Neuronal stem cell (in vitro differentiated cells): ENCODE measurements at regions not wholly inside any gene's neighbourhood (a gene's known extent, or its start where the extent isn't known, plus 50 kb on each side); places are given as distances from the start of the nearest gene placed in this dataset.

Experiments used
- DNase-seq: peaks from one replicate; pipeline ENCODE4 v3.0.0-alpha.2; 2013; ENCODE audit warnings: low spot score
- H2AFZ ChIP-seq: one replicate; pipeline ENCODE4 v1.6.1; 2013; ENCODE audit warnings: mild to moderate bottlenecking, low read length, inconsistent platforms
- H2AK5ac ChIP-seq: 2 replicates; pipeline ENCODE4 v1.6.1; 2013; ENCODE audit warnings: low read depth, mild to moderate bottlenecking, inconsistent platforms, low read length, moderate library complexity, mixed read lengths
- H2BK120ac ChIP-seq: 2 replicates; pipeline ENCODE4 v1.6.1; 2013; ENCODE audit warnings: low read depth, mild to moderate bottlenecking, inconsistent platforms, low read length, moderate library complexity, mixed read lengths
- H2BK12ac ChIP-seq: one replicate; pipeline ENCODE4 v1.6.1; 2013; ENCODE audit warnings: low read length, inconsistent platforms
- H2BK15ac ChIP-seq: 2 replicates; pipeline ENCODE4 v1.6.1; 2013; ENCODE audit warnings: mild to moderate bottlenecking, low read length, inconsistent platforms, mixed read lengths
- H2BK5ac ChIP-seq: one replicate; pipeline ENCODE4 v1.6.1; 2013; ENCODE audit warnings: inconsistent platforms, mild to moderate bottlenecking, low read length, moderate library complexity
- H3K14ac ChIP-seq: one replicate; pipeline ENCODE4 v1.6.1; 2013; ENCODE audit warnings: low read length, inconsistent platforms
- H3K18ac ChIP-seq: 2 replicates; pipeline ENCODE4 v1.6.1; 2013; ENCODE audit warnings: low read length, inconsistent platforms
- H3K23ac ChIP-seq: 2 replicates; pipeline ENCODE4 v1.6.1; 2013; ENCODE audit warnings: low read depth, mild to moderate bottlenecking, mixed read lengths, low read length, inconsistent platforms; ENCODE audit not compliant: poor library complexity
- H3K27ac ChIP-seq: replicated peaks from 3 replicates; pipeline ENCODE4 v1.5.1; 2013; ENCODE audit warnings: low read length, inconsistent platforms
- H3K27me3 ChIP-seq, 3 experiments: 2 replicates each; pipeline ENCODE4 v1.6.1; 2013; ENCODE audit warnings: low read length in 3 of 3, mild to moderate bottlenecking in 2 of 3, inconsistent platforms in 1 of 3, low read depth in 1 of 3, mixed read lengths in 1 of 3, moderate library complexity in 1 of 3; ENCODE audit not compliant: control insufficient read depth in 3 of 3, insufficient read depth in 3 of 3
- H3K36me3 ChIP-seq, 2 donors: replicated peaks in 1 of 2; 2 replicates each; pipeline ENCODE4 v1.6.1; 2013; ENCODE audit warnings: low read length in 2 of 2; ENCODE audit not compliant: control insufficient read depth in 2 of 2, insufficient read depth in 2 of 2
- H3K4ac ChIP-seq: 2 replicates; pipeline ENCODE4 v1.6.1; 2013; ENCODE audit warnings: inconsistent platforms, mild to moderate bottlenecking, low read length, moderate library complexity
- H3K4me1 ChIP-seq, 2 donors: 1 replicate in 1 of 2; 2 replicates in 1 of 2; pipeline ENCODE4 v1.6.1; 2013; ENCODE audit warnings: low read length in 2 of 2, low read depth in 1 of 2; ENCODE audit not compliant: control insufficient read depth in 2 of 2, insufficient read depth in 1 of 2
- H3K4me2 ChIP-seq: one replicate; pipeline ENCODE4 v1.6.1; 2013; ENCODE audit warnings: mild to moderate bottlenecking, low read length, inconsistent platforms; ENCODE audit not compliant: insufficient read depth, poor library complexity, severe bottlenecking
- H3K4me3 ChIP-seq, 2 donors: 2 replicates each; pipeline ENCODE4 v1.5.1; 2013; ENCODE audit warnings: low read length in 2 of 2, mild to moderate bottlenecking in 2 of 2, inconsistent platforms in 1 of 2, moderate library complexity in 1 of 2
- H3K79me1 ChIP-seq: one replicate; pipeline ENCODE4 v1.6.1; 2013; ENCODE audit warnings: low read depth, mild to moderate bottlenecking, inconsistent platforms, low read length, moderate library complexity
- H3K9ac ChIP-seq: one replicate; pipeline ENCODE4 v1.6.1; 2013; ENCODE audit warnings: mild to moderate bottlenecking, low read depth, low read length, inconsistent platforms; ENCODE audit not compliant: poor library complexity
- H3K9me3 ChIP-seq, 2 donors: replicated peaks in 1 of 2; 2 replicates each; pipeline versions ENCODE3 to v1.6.1; 2013; ENCODE audit warnings: low read length in 2 of 2, mild to moderate bottlenecking in 2 of 2, inconsistent platforms in 1 of 2, low read depth in 1 of 2, mixed read lengths in 1 of 2, moderate library complexity in 1 of 2; ENCODE audit not compliant: control insufficient read depth in 2 of 2, insufficient read depth in 1 of 2
- H4K8ac ChIP-seq: one replicate; pipeline ENCODE4 v1.6.1; 2013; ENCODE audit warnings: low read depth, mild to moderate bottlenecking, inconsistent platforms, low read length, moderate library complexity
- H4K91ac ChIP-seq: one replicate; pipeline ENCODE4 v1.6.1; 2013; ENCODE audit warnings: low read length, low read depth, mild to moderate bottlenecking, inconsistent platforms; ENCODE audit not compliant: poor library complexity
- WGBS, 2 donors: extraction: QIAGEN DNeasy Blood & Tissue Kit; methylation state at CpG; one replicate each; pipeline ENCODE4 v1.1.7; 2013; ENCODE audit warnings: missing lambda C conversion rate in 2 of 2, mixed read lengths in 1 of 2; ENCODE audit not compliant: insufficient read length in 2 of 2, insufficient replicate concordance in 1 of 2; ENCODE audit errors: extremely low coverage in 2 of 2; 5-methylcytosine and 5-hydroxymethylcytosine counted together

DNA sequence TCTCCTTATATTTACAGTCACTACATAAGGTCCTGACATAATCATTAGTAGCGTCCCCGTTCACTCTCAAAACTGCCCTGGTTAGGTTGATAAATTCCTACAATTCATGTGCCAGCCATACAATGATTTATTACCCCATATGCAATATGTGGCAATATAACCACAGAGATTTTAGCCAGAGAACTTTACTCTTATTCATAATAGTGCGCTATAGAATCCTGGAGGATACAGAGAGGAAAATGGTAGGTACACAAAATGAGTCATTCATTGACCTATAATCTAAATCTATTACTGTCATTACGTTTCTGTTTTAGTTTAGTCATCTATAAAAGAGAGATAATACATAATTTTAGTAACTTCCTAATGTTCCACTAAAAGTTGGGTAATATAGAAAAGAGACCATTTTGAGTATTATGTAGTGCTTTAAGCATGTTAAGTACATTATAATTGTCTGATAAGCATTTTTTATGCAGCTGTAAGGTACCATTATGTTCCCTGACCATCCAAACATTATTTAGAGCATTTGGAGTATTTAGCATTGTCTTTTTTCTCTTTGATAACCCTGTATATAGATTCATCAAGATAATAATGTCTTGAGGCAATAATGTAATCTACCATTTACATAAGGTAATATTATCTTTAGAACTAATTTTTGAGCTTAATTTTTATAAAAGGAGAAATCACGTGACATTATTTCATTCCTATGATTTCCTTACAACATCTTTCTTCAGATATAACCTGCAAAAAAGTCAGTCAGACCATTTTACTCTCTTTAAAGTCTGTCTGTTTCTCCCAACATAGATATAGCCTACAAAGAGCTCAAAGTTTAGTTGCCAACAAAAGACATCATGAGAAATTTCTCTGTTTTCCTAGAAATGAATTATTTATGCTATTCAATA is 655.5 kb upstream of the ZNF608 start:
- no peak overlapping the region for H2AK5ac ChIP-seq
- H2BK15ac ChIP-seq = no peak overlapping the region
- H3K9me3 ChIP-seq = peaks cover 3 to 28% of the 10 kb centered on the region in 2 donors
- H3K4me2 ChIP-seq = no peak overlapping the region
- no CpG with 5 or more reads among the region's 5 CpGs for WGBS, 2 donors
- H3K4ac ChIP-seq = no peak overlapping the region
- H3K36me3 ChIP-seq = peaks cover 0 to 2% of the 10 kb centered on the region in 2 donors
- H3K4me3 ChIP-seq = no peak overlapping the region
- no peak overlapping the region for H3K14ac ChIP-seq
- no peaks in the 10 kb centered on the region for H3K79me1 ChIP-seq
- no peak overlapping the region for H2AFZ ChIP-seq
- H3K9ac ChIP-seq = no peak overlapping the region
- H4K8ac ChIP-seq = no peak overlapping the region
- H2BK12ac ChIP-seq = no peak overlapping the region
- DNase-seq = no peak
- H3K18ac ChIP-seq = no peak overlapping the region
- no peak overlapping the region for H2BK120ac ChIP-seq
- no peak overlapping the region for H3K27ac ChIP-seq
- no peak overlapping the region for H4K91ac ChIP-seq
- no peak overlapping the region for H2BK5ac ChIP-seq
- no peaks in the 10 kb centered on the region for H3K4me1 ChIP-seq
- H3K23ac ChIP-seq = no peak overlapping the region
- H3K27me3 ChIP-seq = no peaks in the 10 kb centered on the region

DNA sequence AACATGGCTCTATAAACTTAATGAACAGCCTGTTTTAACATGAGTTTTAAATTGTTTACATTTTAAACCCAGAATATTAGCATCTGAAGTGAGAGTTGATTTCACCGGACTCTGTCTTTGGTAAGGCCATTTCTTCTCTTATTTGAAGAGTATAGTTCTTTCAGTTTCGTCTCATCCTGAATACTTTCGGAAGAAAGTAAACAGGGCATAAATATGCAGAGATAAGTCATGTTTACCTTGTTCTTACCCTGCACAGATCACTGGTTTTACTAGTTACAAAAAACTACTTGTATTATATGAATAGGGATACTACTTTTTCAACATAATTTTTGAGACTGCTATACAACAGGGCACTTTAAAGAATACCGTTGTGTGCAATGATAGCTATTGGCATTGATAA is 656.3 kb upstream of the ZNF608 start:
- no peak overlapping the region for H3K14ac ChIP-seq

DNA sequence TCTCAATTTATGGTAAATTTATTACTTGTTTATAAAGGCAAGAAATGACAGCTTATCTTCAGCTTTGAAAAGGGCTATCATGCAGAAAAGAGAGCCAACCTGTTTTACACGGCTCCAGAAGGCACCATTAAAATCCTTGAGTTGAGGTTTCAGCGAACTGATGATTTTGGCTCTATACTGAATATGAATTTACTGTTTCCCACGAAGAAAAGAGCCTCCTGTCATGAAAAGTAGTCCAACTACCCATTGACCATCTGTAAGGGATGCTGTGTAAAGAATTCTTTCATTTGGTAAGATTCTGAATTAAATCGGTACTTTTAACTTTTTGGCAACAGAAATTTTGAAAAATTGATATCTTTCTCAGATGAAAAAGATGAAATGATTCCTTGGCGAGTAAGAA is 657.6 kb upstream of the ZNF608 start:
- no peaks in the 10 kb centered on the region for H3K27me3 ChIP-seq
- no peak overlapping the region for H2AK5ac ChIP-seq
- WGBS, 2 donors = no CpG with 5 or more reads among the region's 5 CpGs
- no peak overlapping the region for H3K18ac ChIP-seq
- H2BK120ac ChIP-seq = no peak overlapping the region
- no peak overlapping the region for H3K23ac ChIP-seq
- no peak overlapping the region for H2BK15ac ChIP-seq
- H3K4ac ChIP-seq = no peak overlapping the region
- peaks cover 3 to 39% of the 10 kb centered on the region in 2 donors for H3K9me3 ChIP-seq
- peaks cover 7 to 8% of the 10 kb centered on the region in 2 donors for H3K4me1 ChIP-seq
- H4K8ac ChIP-seq = no peak overlapping the region
- no peak overlapping the region for H2BK12ac ChIP-seq
- no peak overlapping the region for H3K14ac ChIP-seq
- H3K27ac ChIP-seq = no peak overlapping the region
- no peak overlapping the region for H3K9ac ChIP-seq
- H3K4me3 ChIP-seq = no peak overlapping the region
- no peak overlapping the region for H2BK5ac ChIP-seq
- no peaks in the 10 kb centered on the region for H3K79me1 ChIP-seq
- H3K36me3 ChIP-seq = peaks cover 0 to 2% of the 10 kb centered on the region in 2 donors
- no peak for DNase-seq
- H4K91ac ChIP-seq = no peak overlapping the region
- H3K4me2 ChIP-seq = no peak overlapping the region
- no peak overlapping the region for H2AFZ ChIP-seq

More for the DNA sequence above, 656.3 kb upstream of the ZNF608 start:
- H3K4me2 ChIP-seq = no peak overlapping the region
- no peak overlapping the region for H2AFZ ChIP-seq
- H3K36me3 ChIP-seq = peaks cover 0 to 2% of the 10 kb centered on the region in 2 donors
- no peak overlapping the region for H2BK120ac ChIP-seq
- H2BK5ac ChIP-seq = no peak overlapping the region
- no peak overlapping the region for H3K4ac ChIP-seq
- no peak overlapping the region for H2BK12ac ChIP-seq
- DNase-seq = no peak
- H3K9me3 ChIP-seq = peaks cover 3 to 35% of the 10 kb centered on the region in 2 donors
- no peak overlapping the region for H3K27ac ChIP-seq
- H3K79me1 ChIP-seq = no peaks in the 10 kb centered on the region
- H3K18ac ChIP-seq = no peak overlapping the region
- no peak overlapping the region for H4K91ac ChIP-seq
- no peak overlapping the region for H2BK15ac ChIP-seq
- H3K4me3 ChIP-seq = no peak overlapping the region
- H3K23ac ChIP-seq = no peak overlapping the region
- no peak overlapping the region for H3K9ac ChIP-seq
- peaks cover 0 to 2% of the 10 kb centered on the region in 2 donors for H3K4me1 ChIP-seq
- WGBS, 2 donors = no CpG with 5 or more reads among the region's 4 CpGs
- H2AK5ac ChIP-seq = no peak overlapping the region
- H4K8ac ChIP-seq = no peak overlapping the region
- H3K27me3 ChIP-seq = no peaks in the 10 kb centered on the region

DNA sequence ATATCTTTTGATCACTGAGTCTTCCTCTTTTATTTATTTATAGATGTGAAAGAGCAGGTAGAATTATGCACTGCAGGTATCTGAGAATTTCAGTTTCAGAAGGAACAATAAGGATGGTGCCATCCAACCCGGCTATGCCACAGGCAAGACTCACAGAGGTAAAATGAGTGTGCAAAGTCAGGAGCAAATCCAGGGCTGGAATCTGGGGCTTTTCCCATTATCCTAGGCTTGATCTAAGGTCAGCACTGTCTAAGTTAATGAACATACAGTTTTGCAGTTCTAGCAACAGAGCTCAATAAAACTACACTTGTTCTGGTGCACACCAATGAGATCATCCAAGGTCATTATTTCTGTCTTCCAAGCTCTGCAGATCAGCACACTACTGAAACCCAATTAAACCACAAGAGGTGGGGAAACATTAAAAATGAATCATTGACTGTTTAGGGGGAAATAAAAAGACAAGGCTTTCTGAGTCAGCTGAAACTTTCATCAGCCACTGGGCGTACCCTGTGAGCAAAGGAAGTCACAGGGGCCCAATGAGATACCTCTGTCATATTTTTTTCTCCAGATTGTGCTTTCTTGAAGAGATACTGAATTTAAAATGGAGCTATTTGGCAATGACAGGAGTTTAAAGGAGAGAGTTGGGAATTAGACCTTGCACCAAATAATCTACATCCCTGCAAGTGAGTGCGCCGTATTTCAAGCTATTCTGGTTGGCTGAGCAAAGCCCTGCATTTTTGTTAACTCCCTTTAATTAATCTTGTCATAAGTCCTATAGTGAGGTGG is 662.2 kb upstream of the ZNF608 start:
- Histone ChIP-seq H3K4me2 (no peak overlapping the region), H3K4ac (no peak overlapping the region), H3K27ac (peak overlapping the region; percentile 88), H3K9me3 (peaks cover 3 to 37% of the 10 kb centered on the region in 2 donors), H3K79me1 (no peaks in the 10 kb centered on the region), H2BK5ac (no peak overlapping the region), H4K91ac (no peak overlapping the region), H3K18ac (no peak overlapping the region), H3K23ac (no peak overlapping the region), H2BK12ac (no peak overlapping the region), H3K14ac (no peak overlapping the region), H3K4me1 (peaks cover 27 to 40% of the 10 kb centered on the region in 2 donors), H3K36me3 (peaks cover 0 to 2% of the 10 kb centered on the region in 2 donors), H2BK120ac (no peak overlapping the region), H3K4me3 (no peak overlapping the region), H3K27me3 (no peaks in the 10 kb centered on the region), H2BK15ac (no peak overlapping the region), H4K8ac (no peak overlapping the region), H2AFZ (peak overlapping the region; percentile 2), H2AK5ac (no peak overlapping the region), H3K9ac (no peak overlapping the region)
- no CpG with 5 or more reads among the region's 4 CpGs for WGBS, 2 donors
- DNase-seq = peak; percentile 40
